EL (cell line): ENCODE measurements at regions not wholly inside any gene's neighbourhood (a gene's known extent, or its start where the extent isn't known, plus 50 kb on each side); places are given as distances from the start of the nearest gene placed in this dataset.
A peak's percentile ranks its signal among the peaks of the same experiment; 100 is the strongest.

Experiments used
- DNase-seq: peaks from one replicate; pipeline ENCODE4 v3.0.0-alpha.2; 2016

DNA sequence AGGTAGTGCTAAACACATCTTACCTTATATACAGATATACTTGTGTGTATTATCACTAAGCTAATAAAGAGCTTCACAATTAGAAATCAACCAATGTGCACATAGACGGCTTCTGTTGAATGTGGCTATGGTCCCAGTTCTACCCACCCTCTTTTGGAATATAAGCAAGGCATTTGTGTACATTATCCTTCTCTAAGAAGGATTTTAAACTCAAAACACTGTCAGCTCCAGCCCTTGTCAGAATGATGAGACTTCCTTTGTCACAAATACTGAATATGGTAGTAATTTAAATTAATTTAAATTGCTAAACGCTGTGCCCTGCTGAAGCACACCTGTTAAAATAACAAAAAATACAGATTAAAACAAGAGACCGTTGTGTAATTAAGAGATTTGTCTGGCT is 107.9 kb upstream of the GRAMD2B start:
- no peak for DNase-seq

DNA sequence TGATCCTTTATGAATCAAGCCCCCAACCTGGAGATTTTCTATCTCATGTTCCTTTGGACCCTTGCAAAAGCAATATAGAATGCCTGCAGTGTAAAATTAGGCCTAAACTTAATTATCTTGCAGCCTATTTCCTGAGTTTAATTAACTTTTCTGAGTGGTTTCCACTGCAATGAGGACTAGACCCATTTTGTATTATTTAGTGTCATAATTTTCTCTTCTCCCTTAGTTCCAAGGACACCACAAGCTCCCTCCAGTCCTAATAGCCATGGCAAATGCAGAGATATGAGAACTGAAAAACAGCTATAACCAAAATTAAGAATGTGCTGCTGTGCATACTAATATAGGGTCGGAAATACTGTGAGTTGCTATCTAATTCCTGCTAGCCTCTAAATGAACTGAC is 90.9 kb upstream of the GRAMD2B start:
- DNase-seq: no peak

DNA sequence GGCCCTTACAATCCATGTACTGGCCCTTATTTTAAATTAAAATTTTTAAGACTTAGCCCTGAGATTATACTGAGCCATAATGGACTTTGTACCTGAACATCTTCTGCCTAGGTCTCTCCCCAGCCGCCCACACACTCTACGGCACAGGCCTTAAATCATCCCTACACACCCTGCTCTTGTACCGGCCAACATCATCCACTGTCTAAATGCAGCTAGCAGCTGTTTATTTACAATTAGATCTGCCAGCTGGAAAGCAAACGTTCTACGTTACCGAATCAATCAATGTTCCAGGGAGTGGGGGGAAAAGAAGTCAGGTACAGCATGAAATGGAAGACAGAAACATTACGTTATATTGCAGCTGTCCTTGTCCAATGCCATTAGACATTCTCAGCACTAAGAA is 88.4 kb upstream of the GRAMD2B start:
- no peak for DNase-seq

DNA sequence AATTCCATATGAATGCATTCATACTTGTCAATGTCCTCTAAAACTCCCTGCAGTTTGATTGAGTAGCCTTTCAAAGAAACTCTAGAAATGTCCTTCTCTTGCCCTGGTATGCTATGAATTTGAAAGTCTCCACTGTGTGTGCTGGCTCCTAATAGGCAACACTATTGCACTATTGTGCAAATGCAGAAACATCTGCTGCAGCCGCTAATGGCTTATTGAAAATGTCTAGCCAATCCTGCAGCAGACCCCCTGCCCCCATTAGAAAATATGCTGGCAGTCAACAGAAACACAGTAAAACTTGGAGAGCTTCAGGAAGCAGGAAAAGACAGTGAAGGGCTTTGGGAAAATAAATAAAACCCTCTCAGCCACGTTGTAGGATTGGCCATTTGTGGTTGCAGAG is 87.3 kb upstream of the GRAMD2B start:
- DNase-seq: no peak

DNA sequence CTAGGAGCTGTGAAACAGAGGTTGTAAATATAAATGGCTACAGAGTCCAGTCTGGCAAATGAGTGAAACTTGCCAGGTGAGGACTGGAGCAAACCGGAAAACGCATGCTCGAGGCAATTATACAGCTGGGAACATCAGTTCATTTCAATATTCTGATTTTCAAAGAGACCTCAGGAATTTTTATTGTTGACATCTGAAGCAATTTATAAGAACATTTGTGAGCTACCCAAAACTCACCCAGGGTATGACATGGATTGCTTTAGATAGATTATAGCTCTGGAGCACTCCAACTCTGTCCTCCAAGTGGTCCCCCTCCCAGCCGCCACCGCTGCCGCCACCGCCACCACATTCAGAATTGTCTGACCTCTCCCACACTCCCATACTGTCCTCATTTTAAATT is 84.6 kb upstream of the GRAMD2B start:
- no peak for DNase-seq

DNA sequence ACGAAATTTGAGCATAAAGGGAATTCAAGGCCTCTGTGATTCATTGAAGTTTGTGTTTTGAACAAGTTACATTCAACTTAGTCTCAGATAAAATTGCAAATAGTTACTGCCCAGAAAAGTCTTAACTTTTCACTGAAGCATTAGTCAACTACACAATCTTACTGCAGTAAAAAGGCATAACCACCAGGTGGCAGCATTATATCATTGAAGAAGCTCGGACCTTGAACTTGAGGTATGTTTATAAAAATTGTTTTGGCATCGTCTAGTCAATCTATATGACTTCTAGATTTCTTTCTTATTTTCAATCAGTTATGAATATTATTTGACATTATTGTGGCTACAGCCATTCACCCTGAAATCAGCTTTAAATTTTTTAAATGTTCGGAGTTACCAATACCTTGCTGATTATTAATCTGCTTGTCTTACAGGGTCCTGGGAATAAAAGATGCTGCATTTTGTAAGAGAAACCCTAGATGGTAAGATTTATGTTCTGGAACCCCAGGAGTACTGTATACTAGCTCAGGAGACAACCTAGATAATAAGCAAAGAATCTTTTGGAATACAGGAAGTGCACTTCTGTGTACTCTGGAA is 83.9 kb upstream of the GRAMD2B start:
- peak; percentile 71 for DNase-seq

DNA sequence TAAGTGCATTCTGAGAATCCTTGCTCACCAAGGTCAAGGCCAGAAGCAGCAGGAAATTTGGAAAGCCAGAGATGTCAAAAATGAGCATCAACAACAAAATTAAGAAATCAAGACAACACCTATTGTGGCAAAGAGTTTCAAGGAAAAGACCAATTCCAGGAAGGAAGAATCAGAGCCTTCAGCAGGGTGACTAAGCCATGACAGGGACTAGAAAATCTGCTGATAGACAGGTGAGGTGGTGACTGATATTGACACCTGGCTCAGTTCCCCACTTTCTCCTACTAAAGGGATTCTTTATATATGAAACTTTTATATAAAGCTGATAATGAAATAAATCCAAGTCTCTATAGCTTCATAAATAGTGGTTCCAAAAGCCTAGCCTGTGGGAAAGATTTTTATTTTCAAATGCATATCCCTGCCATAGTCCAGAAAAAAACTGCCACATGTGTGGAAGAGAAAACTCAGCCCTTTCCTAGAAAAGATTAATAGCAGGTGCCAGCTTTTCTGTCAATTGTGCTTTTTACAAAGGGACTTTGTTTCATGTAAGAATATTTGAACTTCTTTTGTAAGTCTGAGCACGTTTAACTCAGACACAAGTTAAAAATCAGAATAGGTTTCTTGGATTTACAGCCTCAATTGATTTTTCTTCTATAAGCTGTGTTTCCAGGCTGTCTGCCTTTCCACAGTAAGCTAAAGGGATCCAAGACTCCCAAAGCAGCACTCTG is 81.1 kb upstream of the GRAMD2B start:
- no peak for DNase-seq

DNA sequence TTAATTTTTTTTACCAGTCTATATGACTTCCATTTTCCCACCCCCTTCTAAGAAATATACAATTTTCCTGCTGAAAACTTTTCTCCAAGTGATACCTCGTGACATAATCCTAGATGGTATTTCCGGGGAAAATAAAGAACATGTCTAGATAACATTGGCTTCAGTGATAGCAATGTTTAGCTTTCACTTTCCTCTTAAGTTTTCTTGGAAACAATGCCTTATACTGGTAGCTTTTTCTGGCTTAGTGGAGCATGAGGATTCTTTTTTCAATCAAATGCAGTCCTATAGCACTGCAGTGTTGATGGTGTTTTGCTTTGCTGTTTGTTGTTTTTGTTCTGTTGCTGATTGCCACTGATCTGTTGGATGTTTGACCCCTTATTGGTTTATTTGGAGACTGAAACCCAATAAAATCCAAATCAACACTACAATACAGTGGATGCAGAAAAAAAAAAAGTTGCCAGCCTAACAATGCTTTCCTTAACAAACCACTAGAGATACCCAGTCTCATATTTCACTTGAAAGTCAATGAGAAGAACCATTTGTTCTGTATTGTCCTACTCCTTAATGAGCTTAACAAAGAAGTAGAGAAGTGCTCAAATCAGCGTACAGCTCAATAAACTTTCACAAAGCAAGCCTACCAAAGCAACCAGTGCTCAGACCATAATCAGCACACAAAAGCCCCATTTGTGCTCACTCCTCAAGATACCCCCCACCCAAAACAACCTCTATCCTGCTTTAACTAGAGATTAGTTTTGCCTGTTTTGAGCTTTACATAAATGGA is 74.2 kb upstream of the GRAMD2B start:
- DNase-seq: no peak

DNA sequence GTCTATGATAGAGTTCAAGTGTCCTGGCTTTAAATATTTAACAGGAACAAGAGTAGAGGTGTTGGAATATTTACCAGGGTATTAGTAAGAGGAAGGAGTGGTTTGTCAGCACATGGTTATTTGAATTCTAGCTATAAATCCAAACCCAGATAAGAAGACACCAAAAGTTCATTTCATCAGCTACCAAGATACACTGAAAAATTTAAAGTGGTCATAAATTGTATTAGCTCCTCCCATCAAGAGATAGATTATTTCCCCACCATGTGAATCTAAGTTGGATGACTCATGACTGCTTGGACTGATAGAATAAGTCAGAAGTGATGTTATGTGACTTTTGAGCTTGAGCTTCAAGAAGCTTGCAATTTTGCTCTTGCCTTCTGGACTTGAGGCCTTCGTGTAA is 72.1 kb upstream of the GRAMD2B start:
- peak; percentile 83 for DNase-seq

DNA sequence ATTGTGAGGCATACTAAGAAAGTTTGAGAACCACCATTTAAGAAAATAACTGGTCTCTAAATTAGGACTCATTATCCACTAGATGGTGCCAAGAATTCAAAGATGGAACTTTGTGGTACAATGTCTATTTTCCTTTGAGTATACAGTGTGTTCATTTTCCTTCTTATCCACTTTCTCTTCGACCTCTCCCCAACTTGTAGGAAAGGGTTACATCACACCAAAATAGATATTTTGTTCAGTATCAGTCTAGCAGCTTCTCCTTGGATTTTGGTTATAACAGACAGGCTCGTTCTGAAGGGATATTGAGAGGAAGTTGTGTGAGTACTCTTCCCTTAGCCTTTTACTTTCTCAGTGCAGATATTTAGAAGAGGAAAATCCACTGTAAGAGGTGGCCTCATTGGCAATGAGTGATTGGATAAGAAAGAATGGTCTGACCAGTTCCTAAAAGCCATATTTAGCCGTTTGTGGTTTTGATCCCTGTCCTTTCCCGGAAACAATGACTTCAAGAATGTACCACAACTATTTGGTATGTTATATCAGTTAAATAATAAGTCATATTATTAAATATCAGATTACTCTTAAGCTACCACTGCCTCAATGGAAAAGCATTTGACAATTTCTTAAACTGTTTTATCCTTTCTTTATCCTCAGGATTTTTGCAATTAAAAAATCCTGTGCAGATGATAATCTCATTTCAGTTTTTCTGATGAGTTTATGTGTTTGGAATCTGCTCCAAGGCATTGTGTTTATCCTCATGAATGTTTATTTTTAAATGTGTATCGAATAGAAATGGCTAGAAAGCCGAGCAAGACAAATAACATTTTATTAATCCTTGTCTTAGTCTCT is 69.0 kb upstream of the GRAMD2B start:
- peak; percentile 98 for DNase-seq

DNA sequence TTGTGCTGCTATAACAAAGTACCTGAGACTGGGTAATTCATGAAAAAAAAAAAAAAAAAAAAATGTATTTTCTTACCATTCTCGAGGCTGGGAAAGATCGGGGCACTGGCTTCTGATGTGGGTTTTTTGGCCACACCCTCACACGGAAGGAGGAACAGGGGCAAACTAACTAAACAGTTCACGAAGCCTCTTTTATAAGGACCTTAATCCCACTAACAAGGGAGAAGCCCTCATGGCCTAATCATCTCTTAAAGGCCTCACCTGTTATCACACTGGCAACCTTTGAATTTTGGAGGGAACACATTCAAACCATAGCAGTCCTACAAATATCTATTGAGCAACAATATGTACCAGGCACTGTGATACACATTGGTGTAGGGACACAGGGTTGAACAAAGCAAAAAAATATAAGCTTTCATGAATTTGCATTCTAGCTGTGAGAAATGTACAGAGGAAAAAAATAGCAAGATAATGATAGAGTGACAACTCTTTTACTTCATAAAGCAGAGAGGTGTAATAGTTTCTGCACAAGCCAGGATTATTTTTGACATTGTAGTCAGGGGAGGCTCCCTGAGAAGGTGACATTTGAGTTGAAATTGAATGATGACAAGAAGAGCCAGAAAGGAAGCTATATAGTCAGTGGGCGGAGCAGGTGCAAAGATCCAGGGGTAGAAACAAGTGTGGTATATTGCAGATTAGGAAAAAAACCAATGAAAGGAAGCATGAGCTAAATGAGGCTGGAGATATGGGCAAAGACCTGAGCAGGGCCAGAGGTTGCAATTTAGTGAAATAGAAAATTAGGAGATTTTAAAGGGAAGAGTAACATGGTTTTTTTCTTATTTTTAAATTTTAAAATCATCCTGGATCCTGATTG is 68.1 kb upstream of the GRAMD2B start:
- DNase-seq: peak; percentile 46

DNA sequence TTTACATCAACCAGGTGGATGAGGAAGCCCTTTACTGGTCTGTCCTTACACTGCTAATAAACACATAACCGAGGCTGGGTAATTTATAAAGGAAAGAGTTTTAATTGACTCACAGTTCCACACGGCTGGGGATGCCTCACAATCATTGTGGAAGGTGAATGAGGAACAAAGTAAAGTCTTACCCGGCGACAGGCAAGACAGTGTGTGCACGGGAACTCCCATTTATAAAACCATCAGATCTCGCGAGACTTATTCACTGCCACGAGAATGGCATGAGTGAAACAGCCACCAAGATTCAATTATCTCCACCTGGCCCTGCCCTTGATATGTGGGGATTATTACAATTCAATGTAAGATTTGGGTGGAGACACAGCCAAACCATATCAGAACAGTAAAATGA is 67.3 kb upstream of the GRAMD2B start:
- no peak for DNase-seq

DNA sequence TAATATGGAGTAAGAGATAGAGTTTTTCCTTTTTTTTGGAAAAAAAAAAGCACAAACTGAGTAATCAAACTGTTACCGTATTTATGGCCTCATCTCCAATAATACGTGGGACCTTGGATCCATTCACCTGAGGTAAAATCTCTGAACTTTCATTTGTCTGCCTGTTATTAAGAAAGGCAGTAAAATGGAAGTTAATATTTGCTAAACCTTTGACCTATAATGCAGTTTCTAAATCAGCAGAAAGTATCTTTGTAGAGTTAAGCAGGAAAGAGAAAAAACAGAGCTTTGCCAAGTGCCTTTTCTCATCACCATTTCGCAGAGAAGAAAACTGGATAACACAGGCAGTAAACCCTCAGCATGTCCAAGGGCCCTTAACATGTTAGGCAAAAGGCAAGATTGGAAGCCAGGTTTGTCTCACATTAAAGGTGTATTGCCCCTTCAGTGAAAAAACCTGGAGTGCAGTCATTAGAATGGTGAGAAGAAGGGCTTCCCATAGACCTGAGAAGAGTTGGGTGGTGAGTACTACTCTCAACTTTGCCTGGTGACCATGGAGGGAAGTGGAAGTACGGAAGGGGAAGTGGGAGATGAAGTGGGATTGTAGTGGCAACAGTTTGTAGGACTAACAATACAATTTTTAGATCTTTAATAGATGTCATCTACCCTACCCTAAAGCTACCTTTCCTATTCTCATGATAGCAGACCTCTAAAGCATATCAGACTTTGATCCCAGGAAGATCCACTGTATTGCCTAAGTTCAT is 65.4 kb upstream of the GRAMD2B start:
- DNase-seq: no peak

DNA sequence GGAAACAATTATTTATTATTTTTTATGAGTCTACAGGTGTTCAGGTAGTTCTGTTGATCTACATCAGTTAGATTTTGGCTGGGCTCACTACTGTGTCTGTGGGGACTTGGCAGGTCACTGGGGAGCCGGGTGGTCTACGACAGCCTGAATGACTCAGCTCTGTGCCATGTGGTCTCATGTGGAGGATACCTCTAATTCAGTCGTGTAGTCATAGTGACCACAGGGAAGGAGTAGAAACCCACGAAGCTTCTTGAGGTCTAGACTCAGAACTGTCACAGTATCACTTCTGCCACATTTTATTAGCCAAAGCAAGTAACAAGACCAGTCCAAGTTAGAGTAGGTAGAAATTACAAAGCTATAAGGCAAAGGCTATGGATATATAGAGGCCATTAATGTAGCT is 64.7 kb upstream of the GRAMD2B start:
- peak; percentile 63 for DNase-seq

DNA sequence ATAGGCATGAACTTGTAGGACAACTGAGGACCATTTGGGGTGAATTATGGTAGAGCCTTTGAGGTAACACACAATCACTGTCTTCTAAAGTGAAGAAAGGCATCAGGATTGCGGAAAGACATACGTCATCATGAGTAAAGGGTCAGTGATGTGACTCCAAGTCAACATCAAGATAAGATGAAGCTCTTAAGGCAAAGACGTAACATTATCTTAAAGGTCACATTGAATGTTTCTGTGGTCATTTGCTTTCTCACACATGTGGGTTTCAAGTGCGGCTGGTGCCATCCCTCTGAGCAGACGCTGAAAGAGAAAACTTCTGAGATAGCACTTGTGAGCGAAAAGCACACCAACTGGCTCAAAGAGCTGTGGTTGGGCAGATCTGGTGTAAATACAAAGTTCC is 63.3 kb upstream of the GRAMD2B start:
- no peak for DNase-seq

DNA sequence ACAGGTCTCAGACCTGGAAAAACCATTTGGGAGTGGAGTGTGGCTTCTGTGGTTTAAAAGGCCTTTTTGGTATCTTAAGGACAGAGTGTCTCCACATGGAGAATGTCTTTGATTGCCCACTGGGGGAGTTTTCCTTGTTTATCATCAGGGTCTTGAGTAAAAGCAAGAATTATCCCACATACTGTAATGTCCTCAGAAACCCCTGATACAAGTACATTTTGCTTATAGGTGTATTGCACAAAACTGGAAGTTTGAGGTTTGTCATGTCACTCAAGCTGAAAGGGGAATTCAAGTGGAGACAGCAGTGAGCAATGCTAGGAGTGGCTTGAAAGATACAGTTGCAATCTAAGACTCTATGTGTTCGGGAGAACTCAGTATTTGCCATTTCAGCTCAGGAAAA is 62.7 kb upstream of the GRAMD2B start:
- no peak for DNase-seq

DNA sequence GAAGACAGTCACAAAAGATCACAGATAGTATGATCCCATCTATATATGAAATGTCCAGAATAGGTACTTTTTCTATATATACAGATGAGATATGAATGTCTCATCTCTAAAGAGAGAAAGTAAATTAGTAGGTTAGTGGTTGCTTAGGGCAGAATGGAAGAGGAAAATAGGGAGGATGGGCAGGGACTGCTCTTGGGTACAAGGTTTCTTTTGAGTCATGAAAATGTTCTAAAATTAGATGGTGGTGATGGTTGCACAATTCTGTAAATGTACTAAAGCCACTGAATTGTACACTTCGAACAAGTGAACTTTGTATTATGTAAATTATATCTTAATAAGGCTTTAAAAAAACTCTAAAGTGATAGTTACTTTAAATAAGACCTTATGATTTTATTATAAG is 59.6 kb upstream of the GRAMD2B start:
- DNase-seq: no peak

DNA sequence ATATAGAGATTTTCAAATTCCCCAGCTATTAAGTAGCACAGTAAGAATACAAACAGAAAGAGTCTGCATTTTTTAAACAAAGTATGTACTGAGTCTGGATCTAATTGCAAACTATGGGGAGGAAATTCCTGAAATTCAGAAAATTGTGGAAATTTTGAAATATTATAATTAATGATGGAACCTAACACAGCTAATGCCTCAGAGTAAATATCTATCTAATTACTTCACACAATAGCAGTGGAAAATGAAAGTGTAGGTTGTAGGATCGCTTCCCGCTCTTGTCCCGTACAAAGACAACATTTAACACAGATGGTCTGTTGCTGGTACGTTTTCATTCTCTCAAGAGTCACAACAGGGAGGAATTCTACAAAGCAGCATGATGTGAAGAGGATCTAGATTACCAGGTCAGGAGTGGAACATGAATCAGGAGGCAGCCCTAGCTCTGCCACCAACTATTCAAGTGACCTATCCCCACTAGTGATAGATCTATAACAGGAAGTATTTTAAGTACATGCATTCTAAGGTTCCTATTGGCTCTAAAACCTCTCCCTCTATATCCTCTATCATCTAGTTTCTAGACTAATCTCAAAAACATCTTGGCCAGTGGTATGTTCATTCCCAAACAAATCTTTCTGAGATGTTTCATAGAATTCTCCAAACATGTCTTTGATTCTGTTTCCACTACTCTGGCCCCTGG is 58.9 kb upstream of the GRAMD2B start:
- no peak for DNase-seq

DNA sequence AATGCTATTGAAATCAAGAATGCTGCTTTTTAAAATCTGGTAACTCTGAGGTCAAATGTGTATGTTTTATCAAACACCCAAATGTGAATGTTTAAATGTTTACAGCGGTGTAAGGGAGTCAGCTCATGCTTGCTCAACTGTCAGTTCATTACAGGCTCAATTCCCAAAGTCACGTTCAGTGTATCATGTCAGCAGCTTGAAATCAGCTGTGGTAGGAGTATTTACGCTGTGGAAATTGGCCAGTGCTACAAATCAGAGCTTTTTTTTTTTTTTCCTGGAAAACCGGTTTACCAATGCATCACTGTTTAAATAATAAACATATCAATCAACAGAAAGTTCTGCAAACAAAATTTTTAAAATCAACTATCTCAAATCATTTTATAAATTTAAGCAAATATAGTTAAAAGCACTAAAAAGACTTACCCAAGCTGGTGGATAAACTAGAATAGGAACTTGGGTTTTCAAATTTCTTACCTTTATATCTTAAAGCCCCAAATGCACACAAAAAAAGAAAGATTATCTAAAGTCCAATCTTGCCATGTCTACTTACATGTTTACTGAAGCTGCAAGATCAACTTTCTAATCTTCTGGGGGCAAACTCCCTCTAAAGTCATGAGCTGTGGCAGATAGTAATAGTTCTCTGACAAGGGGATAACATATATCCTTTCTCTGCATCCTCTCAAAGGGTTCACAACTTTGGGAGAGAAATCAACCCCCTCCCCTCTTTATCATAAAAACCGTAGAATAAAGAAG is 57.6 kb upstream of the GRAMD2B start:
- DNase-seq: no peak

DNA sequence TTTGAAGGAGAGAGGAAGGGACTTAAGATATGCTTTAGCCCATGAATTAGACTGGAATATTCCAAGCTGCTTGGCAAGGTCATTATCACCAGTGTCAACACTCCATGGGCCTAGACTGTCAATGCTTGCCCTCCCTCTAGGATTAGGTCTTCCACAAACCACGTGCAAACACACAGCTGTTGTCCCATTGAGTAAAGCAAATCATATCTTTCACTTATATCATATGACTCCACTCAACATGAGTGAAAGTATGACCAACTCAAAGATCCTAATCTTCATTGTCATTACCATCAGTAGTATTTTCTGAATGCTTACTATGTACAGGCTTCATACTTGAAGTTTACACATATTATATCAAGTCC is 57.0 kb upstream of the GRAMD2B start:
- DNase-seq: no peak
